NCI-H1417 (cell line): ENCODE measurements at regions not wholly inside any gene's neighbourhood (a gene's known extent, or its start where the extent isn't known, plus 50 kb on each side); places are given as distances from the start of the nearest gene placed in this dataset.
A peak's percentile ranks its signal among the peaks of the same experiment; 100 is the strongest.

Experiments used
- DNase-seq, 3 experiments: peaks; one replicate each; lab custom pipeline; 2025; lab: John Stamatoyannopoulos, UW

- DNase-seq, result no peak
Observed at GRCh38 chr7:130912862-130913638, 179.0 kb upstream of the KLF14 start.

GRCh38 chr7:130913639-130914553 lies 179.9 kb upstream of the KLF14 start:
- peak in 1 of 3 experiments; percentile 62 for DNase-seq

- DNase-seq, result no peak
Observed at GRCh38 chr7:130914554-130915294, 180.7 kb upstream of the KLF14 start.

- DNase-seq, result no peak
Observed at GRCh38 chr7:130917669-130918128, 183.7 kb upstream of the KLF14 start.

GRCh38 chr7:130918129-130919052 lies 184.4 kb upstream of the KLF14 start:
- no peak for DNase-seq

- DNase-seq, result no peak
Observed at GRCh38 chr7:130919316-130920103, 185.5 kb upstream of the KLF14 start.

GRCh38 chr7:130920122-130920521 lies 186.1 kb upstream of the KLF14 start:
- no peak for DNase-seq

- no peak for DNase-seq
Observed at GRCh38 chr7:130921391-130922180, 187.6 kb upstream of the KLF14 start.

- no peak for DNase-seq
Observed at GRCh38 chr7:130922206-130923112, 188.5 kb upstream of the KLF14 start.

GRCh38 chr7:130923365-130923764 lies 189.4 kb upstream of the KLF14 start:
- DNase-seq, result no peak

- no peak for DNase-seq
Observed at GRCh38 chr7:130923930-130924329, 189.9 kb upstream of the KLF14 start.

GRCh38 chr7:130925136-130925794 lies 191.3 kb upstream of the KLF14 start:
- no peak for DNase-seq

- DNase-seq, result no peak
Observed at GRCh38 chr7:130926001-130926691, 192.1 kb upstream of the KLF14 start.

- DNase-seq, result no peak
Observed at GRCh38 chr7:130927062-130927461, 193.1 kb upstream of the KLF14 start.

- DNase-seq, result no peak
Observed at GRCh38 chr7:130927564-130927963, 193.6 kb upstream of the KLF14 start.

GRCh38 chr7:130929896-130930659 lies 196.1 kb upstream of the KLF14 start:
- DNase-seq, result no peak
